ENCODE measurements at regions not wholly inside any gene's neighbourhood (a gene's known extent, or its start where the extent isn't known, plus 50 kb on each side); places are given as distances from the start of the nearest gene placed in this dataset.

- ChIA-PET CTCF (interaction anchor here (12.3 kb wide), 1 partner anchor 461 kb away, joined by 306 read pairs; no protein-coding TSS in a partner anchor), POLR2A (no interaction called here)
- TF ChIP-seq, protein P1, sequence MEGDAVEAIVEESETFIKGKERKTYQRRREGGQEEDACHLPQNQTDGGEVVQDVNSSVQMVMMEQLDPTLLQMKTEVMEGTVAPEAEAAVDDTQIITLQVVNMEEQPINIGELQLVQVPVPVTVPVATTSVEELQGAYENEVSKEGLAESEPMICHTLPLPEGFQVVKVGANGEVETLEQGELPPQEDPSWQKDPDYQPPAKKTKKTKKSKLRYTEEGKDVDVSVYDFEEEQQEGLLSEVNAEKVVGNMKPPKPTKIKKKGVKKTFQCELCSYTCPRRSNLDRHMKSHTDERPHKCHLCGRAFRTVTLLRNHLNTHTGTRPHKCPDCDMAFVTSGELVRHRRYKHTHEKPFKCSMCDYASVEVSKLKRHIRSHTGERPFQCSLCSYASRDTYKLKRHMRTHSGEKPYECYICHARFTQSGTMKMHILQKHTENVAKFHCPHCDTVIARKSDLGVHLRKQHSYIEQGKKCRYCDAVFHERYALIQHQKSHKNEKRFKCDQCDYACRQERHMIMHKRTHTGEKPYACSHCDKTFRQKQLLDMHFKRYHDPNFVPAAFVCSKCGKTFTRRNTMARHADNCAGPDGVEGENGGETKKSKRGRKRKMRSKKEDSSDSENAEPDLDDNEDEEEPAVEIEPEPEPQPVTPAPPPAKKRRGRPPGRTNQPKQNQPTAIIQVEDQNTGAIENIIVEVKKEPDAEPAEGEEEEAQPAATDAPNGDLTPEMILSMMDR (IDR thresholded peaks at IDR 0.05; ENCODE audit: insufficient read depth, low read length, missing control alignments): no peak
- H3K4me3 ChIP-seq (ENCODE audit: low read depth, low read length): no peak overlapping the region
- DNase-seq (ENCODE audit: low read depth, low spot score): no peak
Measured at GRCh38 chr13:39149896-39150295, 111.6 kb downstream of the NHLRC3 start.

DNA sequence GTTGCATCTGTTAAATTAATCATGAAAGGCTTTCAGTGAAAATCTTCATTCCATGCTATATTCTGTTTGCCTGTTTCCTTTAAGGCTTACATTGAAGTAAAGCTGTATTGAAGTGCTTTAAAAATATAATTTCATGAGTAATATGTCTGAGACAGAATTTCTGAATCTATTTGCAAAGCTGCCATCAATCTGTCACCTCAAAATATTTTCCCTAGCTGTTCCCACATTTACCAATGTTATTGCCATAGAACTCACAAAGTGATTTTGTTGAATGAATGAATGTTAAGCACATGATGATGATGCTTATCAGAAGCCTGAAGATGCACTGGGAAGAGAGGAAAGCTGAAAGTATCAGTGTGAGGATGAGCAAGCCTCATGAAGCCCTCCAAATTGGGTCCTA lies 115.8 kb downstream of the NHLRC3 start:
- CTCF ChIA-PET: interaction anchor here (1.5 to 3.3 kb wide), 2 partner anchors 10 to 458 kb away, joined by 7 to 11 read pairs; no protein-coding TSS in a partner anchor

DNA sequence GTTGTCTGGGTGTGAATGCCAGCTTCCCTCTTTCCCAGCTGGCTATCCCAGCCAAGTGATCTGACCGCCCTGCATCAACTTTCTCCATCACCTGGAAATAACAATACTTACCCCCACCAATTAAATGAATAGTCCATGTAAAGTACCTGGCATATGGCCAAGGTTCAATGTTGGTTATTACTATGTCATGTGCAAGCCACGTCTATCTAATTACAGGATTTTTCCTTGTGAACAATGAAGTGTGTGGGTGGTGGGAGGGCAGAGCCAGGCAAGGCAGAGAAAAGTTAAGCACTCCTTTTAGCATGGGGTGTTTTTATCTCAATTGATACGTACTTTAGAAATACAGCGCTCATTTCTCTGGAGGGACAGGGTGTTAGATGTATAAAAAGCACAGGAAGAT lies 121.1 kb downstream of the NHLRC3 start:
- ChIA-PET CTCF (no interaction called here), POLR2A (no interaction called here)
- H3K4me3 ChIP-seq (ENCODE audit: low read depth, low read length): no peak overlapping the region

More for the DNA sequence above, 115.8 kb downstream of the NHLRC3 start:
- H3K4me3 ChIP-seq (ENCODE audit: low read depth, low read length): no peak overlapping the region
- POLR2A ChIA-PET: no interaction called here
- DNase-seq (ENCODE audit: low read depth, low spot score): no peak
- TF ChIP-seq, protein P1 (IDR thresholded peaks at IDR 0.05; ENCODE audit: insufficient read depth, low read length, missing control alignments): no peak

GRCh38 chr13:39159846-39160370 lies 121.7 kb downstream of the NHLRC3 start:
- ChIA-PET POLR2A (no interaction called here), CTCF (no interaction called here)
- TF ChIP-seq, protein P1 (IDR thresholded peaks at IDR 0.05; ENCODE audit: insufficient read depth, low read length, missing control alignments): no peak
- DNase-seq (ENCODE audit: low read depth, low spot score): no peak
- H3K4me3 ChIP-seq (ENCODE audit: low read depth, low read length): no peak overlapping the region

More for the DNA sequence above, 121.1 kb downstream of the NHLRC3 start:
- no peak for DNase-seq (ENCODE audit: low read depth, low spot score)
- TF ChIP-seq, protein P1 (IDR thresholded peaks at IDR 0.05; ENCODE audit: insufficient read depth, low read length, missing control alignments): no peak

DNA sequence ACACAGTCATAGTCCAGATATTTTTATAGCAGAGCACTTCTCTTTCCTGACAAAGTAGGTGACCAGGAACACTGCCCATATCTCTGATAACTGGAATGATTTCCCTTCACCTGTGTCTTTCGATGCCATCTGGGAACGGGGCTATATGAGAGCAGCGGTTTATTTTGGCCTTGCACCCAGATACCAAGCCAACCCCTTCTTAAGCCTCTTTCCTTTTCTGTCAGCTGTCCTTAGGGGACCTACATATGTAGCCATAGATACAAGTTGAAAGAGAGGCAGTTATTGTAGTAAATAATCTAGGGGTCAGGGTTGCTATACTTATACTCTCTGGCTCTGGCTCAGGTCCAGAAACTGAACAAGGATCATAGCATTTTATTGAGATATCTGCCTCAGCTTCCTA lies 128.8 kb downstream of the NHLRC3 start:
- CTCF ChIA-PET: no interaction called here
- POLR2A ChIA-PET: no interaction called here
- H3K4me3 ChIP-seq (ENCODE audit: low read depth, low read length): no peak overlapping the region
- DNase-seq (ENCODE audit: low read depth, low spot score): no peak
- TF ChIP-seq, protein P1 (IDR thresholded peaks at IDR 0.05; ENCODE audit: insufficient read depth, low read length, missing control alignments): no peak

GRCh38 chr13:39170711-39171110 lies 132.5 kb downstream of the NHLRC3 start:
- CTCF ChIA-PET: no interaction called here
- no peak for DNase-seq (ENCODE audit: low read depth, low spot score)
- TF ChIP-seq, protein P1 (IDR thresholded peaks at IDR 0.05; ENCODE audit: insufficient read depth, low read length, missing control alignments): no peak
- H3K4me3 ChIP-seq (ENCODE audit: low read depth, low read length): no peak overlapping the region
- POLR2A ChIA-PET: no interaction called here
